PC-3 (cell line): ENCODE measurements at regions not wholly inside any gene's neighbourhood (a gene's known extent, or its start where the extent isn't known, plus 50 kb on each side); places are given as distances from the start of the nearest gene placed in this dataset.
"Not testable (repeated sequence)": the region's sequence is repeated elsewhere in the genome, so short reads cannot be mapped to it uniquely, and the experiment has no call there.

Experiments used
- ATAC-seq: fragments of 200-7000 bp; cut with Tn5 transposase; 2 replicates; pipeline ENCODE4 v1.9.1; 2020; ENCODE audit warnings: mild to moderate bottlenecking, moderate library complexity
- BruUV-seq: library from RNA; stranded (reverse); fragments of 400-500 nt; replicated peaks from 2 replicates; lab custom pipeline; 2021; lab: Mats Ljungman, UMichigan
- CTCF ChIA-PET: fragments of 300-600 bp; sonication (Branson Sonifier 250); formaldehyde crosslinking; loops from one replicate; lab custom pipeline; 2022; ENCODE audit warnings: antibody characterized with exemption; lab: Charles Lee
- POLR2A ChIA-PET: fragments of 300-600 bp; sonication (Branson Sonifier 250); formaldehyde crosslinking; loops from one replicate; lab custom pipeline; 2022; ENCODE audit warnings: antibody characterized with exemption; ENCODE audit not compliant: unreplicated experiment; lab: Charles Lee
- DNase-seq: peaks from one replicate; pipeline ENCODE4 v3.0.0-alpha.2; 2015
- H2AFZ ChIP-seq: fragments of 300-600 bp; sonication (generic); 2 replicates; pipeline ENCODE4 v1.6.0; 2016; ENCODE audit warnings: antibody characterized with exemption, low read length
- H3F3A ChIP-seq: fragments of 300-600 bp; sonication (generic); one replicate; pipeline ENCODE4 v1.6.0; 2017; ENCODE audit warnings: antibody characterized with exemption, low read length, control low read depth, mild to moderate bottlenecking; ENCODE audit not compliant: unreplicated experiment
- H3K27ac ChIP-seq: fragments of 300-600 bp; sonication (generic); 2 replicates; pipeline ENCODE4 v1.5.1; 2016; ENCODE audit warnings: mild to moderate bottlenecking, low read length
- H3K27me3 ChIP-seq: fragments of 300-600 bp; sonication (generic); 2 replicates; pipeline ENCODE4 v1.6.1; 2016; ENCODE audit warnings: low read length, mixed read lengths
- H3K36me3 ChIP-seq: fragments of 300-600 bp; sonication (generic); 2 replicates; pipeline ENCODE4 v1.6.1; 2016; ENCODE audit warnings: low read depth, mixed run types, low read length, mixed read lengths
- H3K4me1 ChIP-seq: fragments of 300-600 bp; sonication (generic); 2 replicates; pipeline ENCODE4 v1.5.1; 2016; ENCODE audit warnings: low read length; ENCODE audit not compliant: insufficient read depth
- H3K4me2 ChIP-seq: fragments of 300-600 bp; sonication (generic); 2 replicates; pipeline ENCODE4 v1.6.0; 2016; ENCODE audit warnings: low read length
- H3K4me3 ChIP-seq: fragments of 300-600 bp; sonication (generic); 2 replicates; pipeline ENCODE4 v1.5.1; 2016; ENCODE audit warnings: mild to moderate bottlenecking, low read length, mixed read lengths
- H3K79me2 ChIP-seq: fragments of 300-600 bp; sonication (generic); 2 replicates; pipeline ENCODE4 v1.6.1; 2017; ENCODE audit warnings: low read length, mixed read lengths
- H3K9ac ChIP-seq: fragments of 300-600 bp; sonication (generic); 2 replicates; pipeline ENCODE4 v1.6.0; 2016; ENCODE audit warnings: mild to moderate bottlenecking, low read length
- H3K9me2 ChIP-seq: fragments of 300-600 bp; sonication (generic); replicated peaks from 2 replicates; pipeline ENCODE4 v1.6.1; 2016; ENCODE audit warnings: mixed run types, low read length, mixed read lengths
- H3K9me3 ChIP-seq: fragments of 300-600 bp; sonication (generic); 2 replicates; pipeline ENCODE4 v1.6.1; 2016; ENCODE audit warnings: low read length, mixed read lengths
- H4K20me1 ChIP-seq: fragments of 300-600 bp; sonication (generic); 2 replicates; pipeline ENCODE4 v1.6.1; 2016; ENCODE audit warnings: low read length, mixed read lengths
- CTCF ChIP-seq: fragments of 300-600 bp; sonication (generic); conservative IDR thresholded peaks from 2 replicates; pipeline ENCODE4 v1.5.1; 2017; ENCODE audit warnings: antibody characterized with exemption, low read depth, mild to moderate bottlenecking, low read length
- EZH2 ChIP-seq: fragments of 300-600 bp; sonication (generic); IDR thresholded peaks from one replicate; pipeline ENCODE4 v1.6.1; 2017; ENCODE audit warnings: antibody characterized with exemption, mild to moderate bottlenecking, low read length; ENCODE audit not compliant: unreplicated experiment
- EZH2phosphoT487 ChIP-seq: fragments of 300-600 bp; sonication (generic); IDR thresholded peaks from 2 replicates; pipeline ENCODE4 v1.6.1; 2018; ENCODE audit warnings: mild to moderate bottlenecking, antibody characterized with exemption, low read length, borderline replicate concordance
- intact Hi-C: fragments of 100-400 bp; cut with micrococcal nuclease; formaldehyde crosslinking; loops from 2 replicates; pipeline ENCODE4 v1.9.0; 2023

GRCh38 chr7:125820495-125820894 lies 890.9 kb upstream of the POT1 start:
- BruUV-seq = no TSS peak
- no peaks in the 10 kb centered on the region for H4K20me1 ChIP-seq
- H3F3A ChIP-seq = no peaks in the 10 kb centered on the region
- no peak overlapping the region for H3K4me3 ChIP-seq
- H3K27ac ChIP-seq = no peak overlapping the region
- no peak for TF ChIP-seq EZH2phosphoT487
- no peak for TF ChIP-seq EZH2
- TF ChIP-seq CTCF = no peak
- intact Hi-C loops = no loop called here
- CTCF ChIA-PET = no interaction called here
- H3K4me2 ChIP-seq = no peak overlapping the region
- no peak overlapping the region for H3K9ac ChIP-seq
- no peaks in the 10 kb centered on the region for H3K79me2 ChIP-seq
- no peaks in the 10 kb centered on the region for H3K9me3 ChIP-seq
- H2AFZ ChIP-seq = no peak overlapping the region
- no peak for ATAC-seq
- POLR2A ChIA-PET = no interaction called here
- H3K9me2 ChIP-seq = no peaks in the 10 kb centered on the region
- no peak for DNase-seq
- H3K27me3 ChIP-seq = no peaks in the 10 kb centered on the region
- H3K36me3 ChIP-seq = no peaks in the 10 kb centered on the region
- H3K4me1 ChIP-seq = no peaks in the 10 kb centered on the region

- DNase-seq (no peak), ATAC-seq (peak; percentile 61; the same call in 1 of the 2 replicates)
- H3K4me1 ChIP-seq = no peaks in the 10 kb centered on the region
- POLR2A ChIA-PET = no interaction called here
- H4K20me1 ChIP-seq = no peaks in the 10 kb centered on the region
- no peaks in the 10 kb centered on the region for H3K9me3 ChIP-seq
- intact Hi-C loops = no loop called here
- no peaks in the 10 kb centered on the region for H3K79me2 ChIP-seq
- no peak overlapping the region for H3K4me3 ChIP-seq
- H2AFZ ChIP-seq = no peak overlapping the region
- no peaks in the 10 kb centered on the region for H3K36me3 ChIP-seq
- no peaks in the 10 kb centered on the region for H3K27me3 ChIP-seq
- H3K9ac ChIP-seq = no peak overlapping the region
- H3F3A ChIP-seq = no peaks in the 10 kb centered on the region
- H3K27ac ChIP-seq = no peak overlapping the region
- no TSS peak for BruUV-seq
- H3K9me2 ChIP-seq = no peaks in the 10 kb centered on the region
- CTCF ChIA-PET = no interaction called here
- no peak overlapping the region for H3K4me2 ChIP-seq
- TF ChIP-seq EZH2phosphoT487 = no peak
- TF ChIP-seq CTCF = no peak
- no peak for TF ChIP-seq EZH2
Measured at GRCh38 chr7:125814100-125814499, 884.5 kb upstream of the POT1 start.

GRCh38 chr7:125806491-125806890 lies 876.9 kb upstream of the POT1 start:
- not testable (repeated sequence) for ATAC-seq

More at GRCh38 chr7:125806491-125806890, 876.9 kb upstream of the POT1 start:
- H3K36me3 ChIP-seq, H3K4me3 ChIP-seq, DNase-seq, CTCF ChIA-PET, H3K4me2 ChIP-seq, intact Hi-C loops, BruUV-seq, H3K9me3 ChIP-seq, H3K79me2 ChIP-seq, H3K4me1 ChIP-seq, H3K9me2 ChIP-seq, H3F3A ChIP-seq, H2AFZ ChIP-seq, H4K20me1 ChIP-seq, H3K27ac ChIP-seq, POLR2A ChIA-PET, H3K27me3 ChIP-seq, H3K9ac ChIP-seq: not testable (repeated sequence)
